ENCODE measurements at regions not wholly inside any gene's neighbourhood (a gene's known extent, or its start where the extent isn't known, plus 50 kb on each side); places are given as distances from the start of the nearest gene placed in this dataset.

DNA sequence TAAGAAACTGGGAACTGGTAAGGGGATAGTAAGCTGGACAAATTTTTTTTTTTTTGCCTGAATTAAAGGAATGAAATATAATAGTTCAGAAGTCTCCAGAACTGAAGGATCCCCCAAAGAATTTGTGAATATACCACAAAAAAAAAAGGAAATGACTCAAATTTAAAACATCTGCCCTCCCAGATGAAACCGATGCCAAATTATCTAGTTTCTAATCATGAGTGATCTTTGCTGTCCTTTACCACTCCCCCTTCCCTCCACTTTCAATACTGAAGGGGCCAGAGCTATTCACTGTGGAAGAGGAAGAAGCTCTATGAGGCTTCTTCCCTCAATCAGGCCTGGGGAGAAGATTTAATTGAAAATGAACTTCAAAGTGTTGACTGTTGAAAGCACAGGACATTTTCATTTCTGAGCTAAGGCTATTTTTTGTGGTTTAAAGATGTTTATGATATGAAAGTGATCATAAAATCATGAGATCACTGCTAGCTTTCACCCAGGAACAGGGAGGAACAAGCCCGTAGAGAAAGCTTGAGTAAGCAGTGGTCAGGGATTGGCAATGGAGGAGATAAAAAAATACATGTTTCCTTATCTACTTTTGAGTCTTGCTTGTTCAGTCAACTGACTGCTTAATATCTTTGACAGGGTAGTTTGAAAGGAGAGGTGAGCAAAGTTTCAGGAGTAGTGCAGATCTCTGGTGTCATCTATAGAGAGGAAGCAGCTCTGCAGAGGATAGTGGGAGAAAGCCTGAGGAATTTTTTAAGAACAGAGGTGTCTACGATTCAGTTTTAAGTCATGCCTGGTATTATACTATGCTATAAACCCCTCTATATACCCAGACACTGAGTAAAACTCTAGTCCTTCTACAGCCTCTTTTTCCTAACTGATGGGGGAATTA, 409.5 kb upstream of the FIGN start (continued):
- TF ChIP-seq RFX5 (IDR thresholded peaks at IDR 0.05; ENCODE audit: low read depth, low read length): no peak
- TF ChIP-seq RAD21 (IDR thresholded peaks at IDR 0.05; ENCODE audit: low read length): no peak

- intact Hi-C loops (cut with micrococcal nuclease) (no loop called here), in situ Hi-C loops (cut with MboI; ENCODE audit: low sequenced_read_pairs) (no loop called here), dilution Hi-C loops (cut with HindIII; ENCODE audit: low sequenced_read_pairs, unreplicated experiment) (no loop called here)
- no peak overlapping the region for H2BK5ac ChIP-seq (ENCODE audit: low read depth, low read length, poor library complexity, severe bottlenecking)
- no peak overlapping the region for H3K14ac ChIP-seq (replicated peaks; ENCODE audit: low read depth, low read length)
- H4K5ac ChIP-seq (ENCODE audit: low read depth, low read length): no peak overlapping the region
- H3K9me3 ChIP-seq (ENCODE audit: control insufficient read depth, insufficient read depth, low read length): no peaks in the 10 kb centered on the region; the same call in 1 of the 2 replicates
- H4K91ac ChIP-seq (ENCODE audit: insufficient read depth, low read depth, low read length): no peak overlapping the region
- ATAC-seq (ENCODE audit: low read depth) (no peak), DNase-seq (no peak)
- H4K20me1 ChIP-seq (ENCODE audit: insufficient read depth, low read length): no peaks in the 10 kb centered on the region
- BruUV-seq (replicated peaks): no TSS peak
- ChIA-PET CTCF (interaction anchor here (1.0 kb wide), 1 partner anchor 960 kb away, joined by 3 read pairs; no protein-coding TSS in a partner anchor), POLR2A (ENCODE audit: unreplicated experiment) (interaction anchor here (0.6 kb wide), 1 partner anchor 54 kb away, joined by 3 read pairs; no protein-coding TSS in a partner anchor)
- H2AFZ ChIP-seq (replicated peaks; ENCODE audit: low read length, poor library complexity): peak overlapping the region; percentile 11
- no peaks in the 10 kb centered on the region for H3K9me1 ChIP-seq (ENCODE audit: insufficient read depth, low read length)
- H3K18ac ChIP-seq (ENCODE audit: low read depth, low read length): no peak overlapping the region
- no peak overlapping the region for H2AK9ac ChIP-seq (replicated peaks; ENCODE audit: low read depth, low read length, poor library complexity)
- H3K36me3 ChIP-seq (ENCODE audit: control insufficient read depth, insufficient read depth, low read length): no peaks in the 10 kb centered on the region
- no peak overlapping the region for H3K4me2 ChIP-seq (ENCODE audit: low read depth, low read length)
- no peak overlapping the region for H2BK120ac ChIP-seq (ENCODE audit: low read depth, low read length)
- no peak overlapping the region for H3K4me3 ChIP-seq (ENCODE audit: insufficient read depth, low read depth, low read length)
- H3K9ac ChIP-seq (ENCODE audit: low read depth, low read length): no peak overlapping the region
- H3K4me1 ChIP-seq (ENCODE audit: control insufficient read depth, insufficient read depth, low read length): no peaks in the 10 kb centered on the region
- H2BK20ac ChIP-seq (ENCODE audit: low read depth, low read length): no peak overlapping the region
- no peak overlapping the region for H3K4ac ChIP-seq (ENCODE audit: low read depth, low read length)
- 87% methylated on average over 7 of the region's 29 CpGs; no CpG with 5 or more reads in 1 of the 2 experiments for WGBS, 2 experiments (ENCODE audit: extremely low coverage in 2 of 2, insufficient read length in 1 of 2)
- no peak overlapping the region for H3K27ac ChIP-seq (ENCODE audit: insufficient read depth, low read length)
- H3K79me1 ChIP-seq (ENCODE audit: low read depth in 1 of 2, low read length in 2 of 2): no peaks in the 10 kb centered on the region
- no peak overlapping the region for H2BK15ac ChIP-seq (ENCODE audit: low read depth, low read length)
- no peak overlapping the region for H2AK5ac ChIP-seq (ENCODE audit: low read depth, low read length)
- H3K23ac ChIP-seq (ENCODE audit: low read depth, low read length): no peak overlapping the region
- no peak overlapping the region for H3K56ac ChIP-seq (ENCODE audit: extremely low read depth, insufficient read depth, low read length)
- H4K8ac ChIP-seq (ENCODE audit: low read depth in 2 of 2, low read length in 2 of 2): no peak overlapping the region
- no peaks in the 10 kb centered on the region for H3K27me3 ChIP-seq (ENCODE audit: control insufficient read depth, insufficient read depth, low read length)
- TF ChIP-seq BHLHE40 (IDR thresholded peaks at IDR 0.05; ENCODE audit: low read depth, low read length): no peak
- TF ChIP-seq ELK1 (IDR thresholded peaks at IDR 0.05; ENCODE audit: borderline replicate concordance, low read depth, low read length): no peak
- no peak for TF ChIP-seq CTCF (conservative IDR thresholded peaks at IDR 0.05; ENCODE audit: low read depth, low read length)
- TF ChIP-seq SMC3 (IDR thresholded peaks at IDR 0.05; ENCODE audit: low read depth, low read length): no peak
- no peak for TF ChIP-seq CHD1 (IDR thresholded peaks at IDR 0.05; ENCODE audit: low read depth, low read length)
- no peak for TF ChIP-seq POLR2A (IDR thresholded peaks at IDR 0.05; ENCODE audit: low read depth, low read length)
- no peak for TF ChIP-seq RCOR1 (IDR thresholded peaks at IDR 0.05; ENCODE audit: insufficient replicate concordance, low read length)
- no peak for TF ChIP-seq CEBPB (IDR thresholded peaks at IDR 0.05; ENCODE audit: low read depth, low read length)
- TF ChIP-seq USF2 (IDR thresholded peaks at IDR 0.05; ENCODE audit: low read depth, low read length): no peak
- TF ChIP-seq RFX5 (IDR thresholded peaks at IDR 0.05; ENCODE audit: low read depth, low read length): no peak
These were observed 407.5 kb upstream of the FIGN start for GRCh38 chr2:164143183-164143930.

Measured in IMR-90 (cell line).